Spleen (tissue), 7 donors: ENCODE measurements at regions not wholly inside any gene's neighbourhood (a gene's known extent, or its start where the extent isn't known, plus 50 kb on each side); places are given as distances from the start of the nearest gene placed in this dataset.

ENCODE experiments used
- CTCF ChIP-seq, 11 experiments: fragments of 200-600 bp in 7 of 11; fragments of 450-650 bp in 4 of 11; sonication (generic) in 4 of 11; IDR thresholded peaks in 8 of 11; conservative IDR thresholded peaks in 3 of 11; 1 replicate in 7 of 11; 2 replicates in 4 of 11; pipeline versions ENCODE4 v1.4.0 to v1.8.0; 2016 to 2021; ENCODE audit warnings: antibody characterized with exemption in 11 of 11, inconsistent platforms in 4 of 11, mild to moderate bottlenecking in 1 of 11
- POLR2A ChIP-seq, 3 donors: fragments of 450-650 bp; IDR thresholded peaks; one replicate each; pipeline ENCODE4 v1.5.1; 2017; ENCODE audit warnings: antibody characterized with exemption in 3 of 3, mild to moderate bottlenecking in 1 of 3
- POLR2AphosphoS5 ChIP-seq, 3 donors: sonication (generic); formaldehyde crosslinking; IDR thresholded peaks; one replicate each; pipeline ENCODE4 v1.5.1; 2017; ENCODE audit warnings: antibody characterized with exemption in 3 of 3
- donor health status: DM: no; HTN: no; CAD: no; lungs with moderate emphysema.
- donor health status: DM: no; HTN: no; CAD: no.
- donor health status: DM: no; HTN: no; CAD: no.

GRCh38 chr11:100631316-100631715 is 55.8 kb upstream of the ARHGAP42 start:
- no peak for TF ChIP-seq POLR2A (IDR thresholded peaks at IDR 0.05)
- no peak for TF ChIP-seq CTCF (IDR thresholded peaks at IDR 0.05 in 8 of 11, conservative IDR thresholded peaks at IDR 0.05 in 3 of 11)
- no peak for TF ChIP-seq POLR2AphosphoS5 (IDR thresholded peaks at IDR 0.05)
